LNCaP clone FGC (cell line): ENCODE measurements at regions not wholly inside any gene's neighbourhood (a gene's known extent, or its start where the extent isn't known, plus 50 kb on each side); places are given as distances from the start of the nearest gene placed in this dataset.

Experiments used
- DNase-seq: peaks from one replicate; pipeline ENCODE4 v3.0.0-alpha.2; 2011; ENCODE audit warnings: low read depth
- H3K4me3 ChIP-seq: 2 replicates; pipeline ENCODE4 v1.5.1; 2011; ENCODE audit warnings: mild to moderate bottlenecking, low read depth, low read length, control low read depth
- CTCF ChIP-seq: IDR thresholded peaks from 2 replicates; pipeline ENCODE4 v1.5.1; 2012; ENCODE audit warnings: mild to moderate bottlenecking; ENCODE audit not compliant: control insufficient read depth, insufficient read depth; ENCODE audit errors: extremely low read depth

DNA sequence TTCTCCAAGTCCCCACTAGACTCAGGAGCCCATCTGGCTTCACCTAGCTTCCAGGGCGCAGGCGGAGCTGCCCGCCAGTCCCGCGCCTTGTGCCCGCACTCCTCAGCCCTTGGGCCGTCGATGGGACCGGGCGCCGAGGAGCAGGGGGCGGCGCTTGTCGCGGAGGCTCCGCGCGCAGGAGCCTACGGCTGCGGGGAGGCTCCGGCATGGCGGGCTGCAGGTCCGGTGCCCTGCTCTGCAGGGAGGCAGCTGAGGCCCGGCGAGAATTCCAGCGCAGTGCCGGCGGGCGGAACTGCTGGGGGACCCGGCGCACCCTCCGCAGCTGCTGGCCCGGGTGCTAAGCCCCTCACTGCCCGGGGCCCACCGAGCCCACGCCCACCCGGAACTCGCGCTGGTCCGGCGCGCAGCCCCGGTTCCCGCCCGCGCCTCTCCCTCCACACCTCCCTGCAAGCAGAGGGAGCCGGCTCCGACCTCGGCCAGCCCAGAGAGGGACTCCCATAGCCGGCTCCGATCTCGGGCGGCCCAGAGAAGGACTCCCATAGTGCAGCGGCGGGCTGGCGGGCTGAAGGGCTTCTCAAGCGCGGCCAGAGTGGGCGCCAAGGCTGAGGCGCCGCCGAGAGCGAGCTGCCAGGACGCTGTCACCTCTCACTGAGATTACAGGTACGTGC is 78.1 kb upstream of the PJA2 start:
- H3K4me3 ChIP-seq, result no peak overlapping the region
- no peak for TF ChIP-seq CTCF
- no peak for DNase-seq

GRCh38 chr5:109486200-109486804 is 76.5 kb upstream of the PJA2 start:
- H3K4me3 ChIP-seq, result no peak overlapping the region
- no peak for DNase-seq
- no peak for TF ChIP-seq CTCF

DNA sequence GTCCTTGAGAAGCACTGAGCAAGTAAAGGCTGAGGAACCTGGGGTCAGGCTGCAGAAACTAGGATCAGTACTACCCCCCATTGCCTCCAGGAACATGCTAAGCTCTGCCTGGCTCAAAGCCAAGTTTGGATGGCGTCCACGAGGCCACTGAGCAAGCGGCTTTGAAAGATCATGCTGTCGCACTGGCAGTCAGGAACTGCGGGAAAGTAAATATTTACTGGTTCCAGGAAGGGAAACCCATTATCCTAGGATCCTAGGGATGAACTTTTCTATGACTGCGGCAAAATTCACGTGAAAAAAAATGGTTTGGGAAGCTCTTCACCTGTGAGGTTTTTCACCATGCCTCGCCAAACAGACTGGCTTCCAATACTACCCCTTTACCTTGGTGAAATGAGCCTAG is 75.3 kb upstream of the PJA2 start:
- TF ChIP-seq CTCF, result no peak
- peak; percentile 82 for DNase-seq
- no peak overlapping the region for H3K4me3 ChIP-seq

DNA sequence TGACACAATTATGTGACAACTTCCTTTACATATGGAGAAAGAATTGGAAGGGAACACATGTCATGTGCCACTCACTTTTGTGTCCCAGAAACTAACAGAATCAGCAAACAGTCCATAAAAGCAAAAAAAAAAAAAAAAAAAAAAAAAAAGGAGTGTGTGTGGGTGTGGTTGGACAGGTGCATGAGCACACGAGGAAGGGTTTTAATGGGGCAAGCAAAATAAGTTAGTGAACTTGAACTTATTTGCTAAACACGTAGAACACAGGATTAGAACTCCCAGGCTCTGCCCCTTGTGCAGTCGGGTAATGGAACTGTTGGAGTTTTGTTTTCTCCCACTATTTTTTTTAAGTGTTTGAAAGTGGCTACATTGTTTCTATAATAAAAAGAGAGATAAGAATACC is 74.8 kb upstream of the PJA2 start:
- no peak for TF ChIP-seq CTCF
- DNase-seq, result no peak
- no peak overlapping the region for H3K4me3 ChIP-seq

DNA sequence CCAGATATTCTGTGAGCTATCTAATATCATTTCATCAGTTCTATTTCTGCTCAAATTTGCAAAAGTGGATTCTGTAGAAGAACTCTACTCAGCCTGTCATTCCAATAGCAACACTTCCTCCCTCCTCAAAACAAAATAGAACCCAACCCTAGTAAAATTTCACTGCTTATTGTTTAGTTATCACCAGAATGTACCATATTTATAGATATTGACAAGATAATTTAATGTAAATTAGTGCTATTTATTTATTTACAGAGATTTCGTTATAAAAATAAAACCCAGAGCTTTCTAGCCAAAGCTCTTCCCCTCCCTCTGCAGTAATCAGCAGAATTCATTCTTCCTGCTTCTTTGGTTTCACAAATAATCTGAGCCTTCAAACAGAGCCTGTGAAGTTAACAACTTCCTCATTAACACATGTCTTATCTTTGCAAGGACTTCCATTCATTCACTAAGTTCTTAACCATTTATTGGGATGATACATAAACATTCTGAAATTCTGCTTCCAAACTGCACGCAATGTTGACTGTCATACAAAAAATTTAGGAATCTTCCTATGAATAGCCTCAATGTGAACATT is 73.7 kb upstream of the PJA2 start:
- H3K4me3 ChIP-seq, result no peak overlapping the region
- TF ChIP-seq CTCF, result no peak
- no peak for DNase-seq

DNA sequence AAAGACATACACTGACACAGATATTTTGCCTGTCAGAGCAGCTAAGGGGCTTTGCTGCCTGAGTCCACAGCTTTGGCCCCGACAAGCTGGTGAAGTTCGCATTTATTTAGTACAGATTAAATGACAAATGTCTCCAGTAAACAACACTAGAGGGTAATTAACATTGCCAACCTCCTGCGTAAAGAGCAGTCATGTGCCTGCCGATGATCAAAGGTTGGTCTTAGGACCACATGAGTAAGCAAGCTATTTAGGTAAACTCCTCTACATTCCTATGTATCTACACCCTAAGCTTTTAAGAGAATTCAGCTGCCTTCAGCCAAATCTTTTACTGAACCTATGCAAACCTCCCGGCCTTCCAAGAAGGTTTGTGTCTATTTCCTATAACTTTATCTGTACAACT is 73.0 kb upstream of the PJA2 start:
- no peak for DNase-seq
- no peak for TF ChIP-seq CTCF
- no peak overlapping the region for H3K4me3 ChIP-seq
